Ectodermal cell (in vitro differentiated cells): ENCODE measurements at regions not wholly inside any gene's neighbourhood (a gene's known extent, or its start where the extent isn't known, plus 50 kb on each side); places are given as distances from the start of the nearest gene placed in this dataset.

ENCODE experiments used
- H3K27ac ChIP-seq: 2 replicates; pipeline ENCODE4 v1.7.0; 2013; ENCODE audit warnings: mild to moderate bottlenecking, low read depth, low read length; ENCODE audit not compliant: insufficient read depth, poor library complexity, severe bottlenecking
- H3K27me3 ChIP-seq: 2 replicates; pipeline ENCODE4 v1.7.0; 2013; ENCODE audit warnings: mild to moderate bottlenecking, low read length; ENCODE audit not compliant: insufficient read depth, control insufficient read depth, poor library complexity, severe bottlenecking
- H3K36me3 ChIP-seq: one replicate; pipeline ENCODE4 v1.7.0; 2013; ENCODE audit warnings: low read length; ENCODE audit not compliant: control insufficient read depth, insufficient read depth
- H3K4me1 ChIP-seq: one replicate; pipeline ENCODE4 v1.7.0; 2013; ENCODE audit warnings: low read length; ENCODE audit not compliant: control insufficient read depth, insufficient read depth
- H3K4me3 ChIP-seq: 2 replicates; pipeline ENCODE4 v1.7.0; 2013; ENCODE audit warnings: low read depth, low read length, control low read depth; ENCODE audit not compliant: insufficient read depth
- H3K9me3 ChIP-seq: 2 replicates; pipeline ENCODE4 v1.7.0; 2013; ENCODE audit warnings: mild to moderate bottlenecking, low read length, moderate library complexity; ENCODE audit not compliant: control insufficient read depth
- WGBS, 2 experiments: methylation state at CpG; one replicate each; pipeline ENCODE4 v1.1.7; 2013; ENCODE audit warnings: missing lambda C conversion rate in 2 of 2; 5-methylcytosine and 5-hydroxymethylcytosine counted together

- H3K27ac ChIP-seq, result no peak overlapping the region
- H3K36me3 ChIP-seq, result no peaks in the 10 kb centered on the region
- 88 to 91% methylated on average over 3 of the region's 3 CpGs for WGBS, 2 experiments
- H3K4me1 ChIP-seq, result no peaks in the 10 kb centered on the region
- H3K9me3 ChIP-seq, result no peaks in the 10 kb centered on the region
- H3K4me3 ChIP-seq, result no peak overlapping the region
- H3K27me3 ChIP-seq, result no peaks in the 10 kb centered on the region
Observed at GRCh38 chr20:24291014-24291413, 178.4 kb upstream of the SYNDIG1 start.

- Histone ChIP-seq H3K36me3 (no peaks in the 10 kb centered on the region), H3K27me3 (no peaks in the 10 kb centered on the region), H3K27ac (no peak overlapping the region), H3K9me3 (no peaks in the 10 kb centered on the region), H3K4me3 (no peak overlapping the region), H3K4me1 (no peaks in the 10 kb centered on the region)
- WGBS, 2 experiments, result 84 to 88% methylated on average over 6 to 7 of the region's 7 CpGs
Observed at GRCh38 chr20:24289737-24290481, 179.5 kb upstream of the SYNDIG1 start.

DNA sequence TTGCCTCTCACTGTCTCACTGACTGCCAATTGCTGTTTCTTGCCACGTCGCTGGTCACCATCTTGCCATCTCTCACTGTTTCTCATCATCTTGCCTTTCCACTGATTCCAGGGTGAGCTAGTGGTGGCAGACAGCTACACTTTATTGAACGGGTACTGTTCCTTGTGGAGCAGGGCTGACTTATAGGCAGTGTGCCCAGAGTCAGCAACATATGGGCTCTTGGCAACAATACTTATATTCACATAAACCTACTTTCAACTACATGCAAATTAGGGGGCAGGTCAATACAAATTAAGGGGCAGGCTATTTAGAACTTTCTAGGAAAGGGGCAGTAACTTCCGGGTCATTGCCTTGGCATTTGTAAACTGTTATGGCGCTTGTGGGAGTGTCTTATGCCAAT, 186.2 kb upstream of the SYNDIG1 start:
- no peaks in the 10 kb centered on the region for H3K4me1 ChIP-seq
- WGBS, 2 experiments, result 90 to 94% methylated on average over 5 of the region's 5 CpGs
- no peak overlapping the region for H3K4me3 ChIP-seq
- H3K9me3 ChIP-seq, result no peaks in the 10 kb centered on the region
- no peaks in the 10 kb centered on the region for H3K27me3 ChIP-seq
- H3K36me3 ChIP-seq, result no peaks in the 10 kb centered on the region
- no peak overlapping the region for H3K27ac ChIP-seq

- H3K27me3 ChIP-seq, result no peaks in the 10 kb centered on the region
- 90 to 95% methylated on average over 9 of the region's 9 CpGs for WGBS, 2 experiments
Observed at GRCh38 chr20:24277196-24277595, 192.2 kb upstream of the SYNDIG1 start.

DNA sequence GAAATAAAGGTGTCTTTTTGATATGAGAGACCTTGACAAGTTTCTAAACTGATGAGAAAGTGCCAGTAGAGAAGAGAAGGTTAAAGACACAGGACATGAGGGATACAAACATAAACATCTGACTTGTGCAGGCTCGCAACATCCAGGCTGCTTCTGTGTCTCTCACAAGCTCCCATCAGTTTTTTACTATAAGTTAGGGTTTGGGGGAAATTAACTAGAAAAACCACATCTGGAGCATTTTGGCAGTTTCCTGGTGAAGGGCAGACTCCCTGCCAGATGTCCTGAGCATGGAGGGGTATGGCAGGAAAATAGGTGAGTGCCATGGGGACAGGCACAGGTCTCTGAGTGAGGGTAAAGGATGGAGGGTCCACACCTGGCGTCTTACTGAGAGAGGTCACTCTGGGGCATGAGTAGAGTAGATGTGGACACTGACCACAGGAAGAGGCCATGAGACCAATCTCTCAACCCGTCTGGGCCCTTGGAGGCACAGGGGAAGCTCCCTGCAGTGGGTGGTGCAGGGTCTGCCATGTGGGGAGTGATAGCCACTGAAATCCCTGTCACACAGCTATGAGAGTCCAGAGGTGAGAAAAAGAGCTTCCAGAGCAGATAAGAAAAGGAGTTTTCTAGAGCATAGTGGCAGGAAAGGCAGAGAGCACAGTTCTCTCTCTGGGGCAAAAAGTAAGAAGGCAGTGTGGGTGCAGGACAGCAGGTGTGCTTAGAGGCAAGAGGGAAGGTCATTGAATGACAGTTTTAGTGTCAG, 193.3 kb upstream of the SYNDIG1 start:
- no peak overlapping the region for H3K4me3 ChIP-seq

More at GRCh38 chr20:24277196-24277595, 192.2 kb upstream of the SYNDIG1 start:
- H3K27ac ChIP-seq, result no peak overlapping the region
- H3K36me3 ChIP-seq, result no peaks in the 10 kb centered on the region
- no peaks in the 10 kb centered on the region for H3K9me3 ChIP-seq
- peaks cover 5% of the 10 kb centered on the region for H3K4me1 ChIP-seq
- H3K4me3 ChIP-seq, result no peak overlapping the region

GRCh38 chr20:24273251-24273650, 196.2 kb upstream of the SYNDIG1 start:
- Histone ChIP-seq H3K4me1 (peaks cover 5% of the 10 kb centered on the region), H3K36me3 (no peaks in the 10 kb centered on the region), H3K27me3 (no peaks in the 10 kb centered on the region), H3K4me3 (no peak overlapping the region), H3K27ac (no peak overlapping the region), H3K9me3 (no peaks in the 10 kb centered on the region)

More for the DNA sequence above, 193.3 kb upstream of the SYNDIG1 start:
- no peak overlapping the region for H3K27ac ChIP-seq
- H3K36me3 ChIP-seq, result no peaks in the 10 kb centered on the region
- H3K4me1 ChIP-seq, result peaks cover 5% of the 10 kb centered on the region
- H3K27me3 ChIP-seq, result no peaks in the 10 kb centered on the region
- H3K9me3 ChIP-seq, result no peaks in the 10 kb centered on the region
- WGBS, 2 experiments, result 87 to 97% methylated on average over 3 of the region's 3 CpGs

GRCh38 chr20:24261351-24261750, 208.1 kb upstream of the SYNDIG1 start:
- no peak overlapping the region for H3K4me3 ChIP-seq
- no peaks in the 10 kb centered on the region for H3K9me3 ChIP-seq
- no peaks in the 10 kb centered on the region for H3K36me3 ChIP-seq
- WGBS, 2 experiments, result 89 to 90% methylated on average over 3 of the region's 3 CpGs
- no peaks in the 10 kb centered on the region for H3K4me1 ChIP-seq
- H3K27ac ChIP-seq, result no peak overlapping the region
- H3K27me3 ChIP-seq, result no peaks in the 10 kb centered on the region

GRCh38 chr20:24257171-24257570, 212.3 kb upstream of the SYNDIG1 start:
- H3K27ac ChIP-seq, result no peak overlapping the region
- no peaks in the 10 kb centered on the region for H3K27me3 ChIP-seq
- WGBS, 2 experiments, result 94 to 95% methylated on average over 3 of the region's 3 CpGs
- H3K9me3 ChIP-seq, result no peaks in the 10 kb centered on the region
- no peaks in the 10 kb centered on the region for H3K36me3 ChIP-seq
- H3K4me1 ChIP-seq, result no peaks in the 10 kb centered on the region
- no peak overlapping the region for H3K4me3 ChIP-seq

DNA sequence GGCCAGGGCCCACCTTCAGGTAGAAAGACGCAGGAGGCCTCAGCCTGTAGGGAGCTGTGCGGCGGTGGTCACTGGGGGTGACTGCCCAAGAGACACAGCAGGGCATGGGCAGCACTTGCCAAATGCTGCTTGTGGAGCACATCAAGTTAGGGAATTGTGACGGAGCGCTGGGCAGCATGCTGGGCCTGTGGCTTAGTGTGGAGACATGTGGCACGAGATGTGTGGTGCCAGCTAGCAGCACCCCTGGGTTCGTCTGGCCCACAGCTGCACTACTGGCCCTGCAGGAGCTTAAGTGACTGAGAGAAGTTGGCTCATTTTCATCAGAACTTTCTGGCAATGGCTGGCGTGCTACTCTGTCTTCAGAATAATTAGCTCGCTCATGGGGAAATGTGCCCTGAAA, 213.1 kb upstream of the SYNDIG1 start:
- Histone ChIP-seq H3K4me1 (no peaks in the 10 kb centered on the region), H3K9me3 (no peaks in the 10 kb centered on the region), H3K27me3 (no peaks in the 10 kb centered on the region), H3K27ac (no peak overlapping the region), H3K4me3 (no peak overlapping the region), H3K36me3 (no peaks in the 10 kb centered on the region)
- 94% methylated on average over 9 of the region's 9 CpGs for WGBS, 2 experiments

DNA sequence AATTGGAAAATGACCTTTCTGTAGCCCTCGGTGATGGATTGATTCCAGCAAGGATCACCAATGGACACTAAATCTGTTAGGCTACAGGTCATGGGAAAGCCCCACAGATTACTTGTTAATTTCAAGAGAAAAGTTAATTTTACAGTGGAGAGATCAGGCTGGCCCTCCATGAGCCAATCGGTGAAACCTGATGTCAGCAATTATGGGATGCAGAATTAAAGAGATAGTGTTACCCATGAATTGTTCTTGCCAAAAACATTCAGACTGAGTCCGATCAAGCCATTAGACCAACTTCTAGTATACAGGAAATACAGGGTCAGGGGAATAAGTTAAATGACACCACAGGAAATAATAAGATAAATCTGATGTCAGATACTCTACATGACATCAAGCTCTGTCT, 214.9 kb upstream of the SYNDIG1 start:
- WGBS, 2 experiments, result 91 to 98% methylated on average over 3 of the region's 3 CpGs
- H3K4me3 ChIP-seq, result no peak overlapping the region
- no peaks in the 10 kb centered on the region for H3K4me1 ChIP-seq
- H3K27me3 ChIP-seq, result no peaks in the 10 kb centered on the region
- no peaks in the 10 kb centered on the region for H3K9me3 ChIP-seq
- H3K36me3 ChIP-seq, result no peaks in the 10 kb centered on the region
- H3K27ac ChIP-seq, result no peak overlapping the region
